PC-3 (cell line): ENCODE measurements at regions not wholly inside any gene's neighbourhood (a gene's known extent, or its start where the extent isn't known, plus 50 kb on each side); places are given as distances from the start of the nearest gene placed in this dataset.
"Not testable (repeated sequence)": the region's sequence is repeated elsewhere in the genome, so short reads cannot be mapped to it uniquely, and the experiment has no call there.

Source experiments
- ATAC-seq: fragments of 200-7000 bp; cut with Tn5 transposase; 2 replicates; pipeline ENCODE4 v1.9.1; 2020; ENCODE audit warnings: mild to moderate bottlenecking, moderate library complexity
- BruUV-seq: library from RNA; stranded (reverse); fragments of 400-500 nt; replicated peaks from 2 replicates; lab custom pipeline; 2021; lab: Mats Ljungman, UMichigan
- CTCF ChIA-PET: fragments of 300-600 bp; sonication (Branson Sonifier 250); formaldehyde crosslinking; loops from one replicate; lab custom pipeline; 2022; ENCODE audit warnings: antibody characterized with exemption; lab: Charles Lee
- POLR2A ChIA-PET: fragments of 300-600 bp; sonication (Branson Sonifier 250); formaldehyde crosslinking; loops from one replicate; lab custom pipeline; 2022; ENCODE audit warnings: antibody characterized with exemption; ENCODE audit not compliant: unreplicated experiment; lab: Charles Lee
- DNase-seq: peaks from one replicate; pipeline ENCODE4 v3.0.0-alpha.2; 2015
- H2AFZ ChIP-seq: fragments of 300-600 bp; sonication (generic); 2 replicates; pipeline ENCODE4 v1.6.0; 2016; ENCODE audit warnings: antibody characterized with exemption, low read length
- H3F3A ChIP-seq: fragments of 300-600 bp; sonication (generic); one replicate; pipeline ENCODE4 v1.6.0; 2017; ENCODE audit warnings: antibody characterized with exemption, low read length, control low read depth, mild to moderate bottlenecking; ENCODE audit not compliant: unreplicated experiment
- H3K27ac ChIP-seq: fragments of 300-600 bp; sonication (generic); 2 replicates; pipeline ENCODE4 v1.5.1; 2016; ENCODE audit warnings: mild to moderate bottlenecking, low read length
- H3K27me3 ChIP-seq: fragments of 300-600 bp; sonication (generic); 2 replicates; pipeline ENCODE4 v1.6.1; 2016; ENCODE audit warnings: low read length, mixed read lengths
- H3K36me3 ChIP-seq: fragments of 300-600 bp; sonication (generic); 2 replicates; pipeline ENCODE4 v1.6.1; 2016; ENCODE audit warnings: low read depth, mixed run types, low read length, mixed read lengths
- H3K4me1 ChIP-seq: fragments of 300-600 bp; sonication (generic); 2 replicates; pipeline ENCODE4 v1.5.1; 2016; ENCODE audit warnings: low read length; ENCODE audit not compliant: insufficient read depth
- H3K4me2 ChIP-seq: fragments of 300-600 bp; sonication (generic); 2 replicates; pipeline ENCODE4 v1.6.0; 2016; ENCODE audit warnings: low read length
- H3K4me3 ChIP-seq: fragments of 300-600 bp; sonication (generic); 2 replicates; pipeline ENCODE4 v1.5.1; 2016; ENCODE audit warnings: mild to moderate bottlenecking, low read length, mixed read lengths
- H3K79me2 ChIP-seq: fragments of 300-600 bp; sonication (generic); 2 replicates; pipeline ENCODE4 v1.6.1; 2017; ENCODE audit warnings: low read length, mixed read lengths
- H3K9ac ChIP-seq: fragments of 300-600 bp; sonication (generic); 2 replicates; pipeline ENCODE4 v1.6.0; 2016; ENCODE audit warnings: mild to moderate bottlenecking, low read length
- H3K9me2 ChIP-seq: fragments of 300-600 bp; sonication (generic); replicated peaks from 2 replicates; pipeline ENCODE4 v1.6.1; 2016; ENCODE audit warnings: mixed run types, low read length, mixed read lengths
- H3K9me3 ChIP-seq: fragments of 300-600 bp; sonication (generic); 2 replicates; pipeline ENCODE4 v1.6.1; 2016; ENCODE audit warnings: low read length, mixed read lengths
- H4K20me1 ChIP-seq: fragments of 300-600 bp; sonication (generic); 2 replicates; pipeline ENCODE4 v1.6.1; 2016; ENCODE audit warnings: low read length, mixed read lengths
- EZH2 ChIP-seq: fragments of 300-600 bp; sonication (generic); IDR thresholded peaks from one replicate; pipeline ENCODE4 v1.6.1; 2017; ENCODE audit warnings: antibody characterized with exemption, mild to moderate bottlenecking, low read length; ENCODE audit not compliant: unreplicated experiment
- EZH2phosphoT487 ChIP-seq: fragments of 300-600 bp; sonication (generic); IDR thresholded peaks from 2 replicates; pipeline ENCODE4 v1.6.1; 2018; ENCODE audit warnings: mild to moderate bottlenecking, antibody characterized with exemption, low read length, borderline replicate concordance
- intact Hi-C: fragments of 100-400 bp; cut with micrococcal nuclease; formaldehyde crosslinking; loops from 2 replicates; pipeline ENCODE4 v1.9.0; 2023
- TF ChIP-seq, protein P1 (sequence below): fragments of 300-600 bp; sonication (generic); conservative IDR thresholded peaks from 2 replicates; pipeline ENCODE4 v1.5.1; 2017; ENCODE audit warnings: antibody characterized with exemption, low read depth, mild to moderate bottlenecking, low read length

DNA sequence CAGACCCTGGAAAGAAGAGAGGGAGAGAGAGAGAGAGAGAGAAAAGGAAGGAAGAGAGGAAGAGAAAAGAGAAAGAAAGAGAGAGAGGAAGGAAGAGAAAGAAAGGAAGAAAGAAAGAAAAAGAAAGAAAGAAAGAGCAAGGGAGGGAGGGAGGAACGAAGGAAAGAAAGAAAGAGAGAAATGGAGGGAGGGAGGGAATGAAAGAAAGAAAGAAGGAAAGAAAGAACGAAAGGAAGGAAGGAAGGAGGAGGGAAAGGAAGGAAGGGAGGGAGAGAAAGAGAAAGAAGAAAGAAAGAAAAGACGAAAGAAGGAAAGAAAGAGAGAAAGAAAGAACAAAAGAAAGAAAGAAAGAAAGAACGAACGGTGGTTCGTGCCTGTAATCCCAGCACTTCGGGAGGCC lies 133.4 kb downstream of the HNRNPD start:
- TF ChIP-seq EZH2 (no peak), EZH2phosphoT487 (no peak)
- TF ChIP-seq, protein P1, sequence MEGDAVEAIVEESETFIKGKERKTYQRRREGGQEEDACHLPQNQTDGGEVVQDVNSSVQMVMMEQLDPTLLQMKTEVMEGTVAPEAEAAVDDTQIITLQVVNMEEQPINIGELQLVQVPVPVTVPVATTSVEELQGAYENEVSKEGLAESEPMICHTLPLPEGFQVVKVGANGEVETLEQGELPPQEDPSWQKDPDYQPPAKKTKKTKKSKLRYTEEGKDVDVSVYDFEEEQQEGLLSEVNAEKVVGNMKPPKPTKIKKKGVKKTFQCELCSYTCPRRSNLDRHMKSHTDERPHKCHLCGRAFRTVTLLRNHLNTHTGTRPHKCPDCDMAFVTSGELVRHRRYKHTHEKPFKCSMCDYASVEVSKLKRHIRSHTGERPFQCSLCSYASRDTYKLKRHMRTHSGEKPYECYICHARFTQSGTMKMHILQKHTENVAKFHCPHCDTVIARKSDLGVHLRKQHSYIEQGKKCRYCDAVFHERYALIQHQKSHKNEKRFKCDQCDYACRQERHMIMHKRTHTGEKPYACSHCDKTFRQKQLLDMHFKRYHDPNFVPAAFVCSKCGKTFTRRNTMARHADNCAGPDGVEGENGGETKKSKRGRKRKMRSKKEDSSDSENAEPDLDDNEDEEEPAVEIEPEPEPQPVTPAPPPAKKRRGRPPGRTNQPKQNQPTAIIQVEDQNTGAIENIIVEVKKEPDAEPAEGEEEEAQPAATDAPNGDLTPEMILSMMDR, result no peak
- ChIA-PET POLR2A (no interaction called here), CTCF (no interaction called here)
- peaks cover 23% of the 10 kb centered on the region for H3K27me3 ChIP-seq
- H2AFZ ChIP-seq, result no peak overlapping the region
- H3F3A ChIP-seq, result no peaks in the 10 kb centered on the region
- H3K9ac ChIP-seq, result no peak overlapping the region
- H3K27ac ChIP-seq, result no peak overlapping the region
- no peaks in the 10 kb centered on the region for H4K20me1 ChIP-seq
- no peaks in the 10 kb centered on the region for H3K36me3 ChIP-seq
- no peaks in the 10 kb centered on the region for H3K9me2 ChIP-seq
- intact Hi-C loops, result no loop called here
- no peak overlapping the region for H3K4me2 ChIP-seq
- no peak for ATAC-seq
- no peak for DNase-seq
- no TSS peak for BruUV-seq
- no peaks in the 10 kb centered on the region for H3K79me2 ChIP-seq
- no peaks in the 10 kb centered on the region for H3K9me3 ChIP-seq
- H3K4me3 ChIP-seq, result no peak overlapping the region
- no peaks in the 10 kb centered on the region for H3K4me1 ChIP-seq

DNA sequence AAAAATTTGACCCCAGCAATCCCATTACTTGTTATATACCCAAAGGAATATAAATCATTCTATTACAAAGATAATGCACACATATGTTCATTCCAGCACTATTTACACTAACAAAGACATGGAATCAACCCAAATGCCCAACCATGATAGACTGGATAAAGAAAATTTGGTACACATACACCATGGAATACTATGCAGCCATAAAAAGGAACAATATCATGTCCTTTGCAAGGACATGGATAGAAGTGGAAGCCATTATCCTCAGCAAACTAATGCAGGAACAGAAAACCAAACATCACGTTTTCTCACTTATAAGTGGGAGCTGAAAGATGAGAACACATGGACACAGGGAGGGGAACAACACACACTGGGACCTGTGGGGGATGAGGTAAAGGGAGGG lies 136.6 kb downstream of the HNRNPD start:
- H3K4me3 ChIP-seq, DNase-seq, H3K9ac ChIP-seq, H3F3A ChIP-seq, H3K36me3 ChIP-seq, H3K79me2 ChIP-seq, H3K27ac ChIP-seq, H3K4me2 ChIP-seq, BruUV-seq, CTCF ChIA-PET, POLR2A ChIA-PET, intact Hi-C loops, ATAC-seq, H4K20me1 ChIP-seq, H3K4me1 ChIP-seq, H3K9me3 ChIP-seq, H3K9me2 ChIP-seq, H2AFZ ChIP-seq: not testable (repeated sequence)
- H3K27me3 ChIP-seq, result peaks cover 19% of the 10 kb centered on the region

DNA sequence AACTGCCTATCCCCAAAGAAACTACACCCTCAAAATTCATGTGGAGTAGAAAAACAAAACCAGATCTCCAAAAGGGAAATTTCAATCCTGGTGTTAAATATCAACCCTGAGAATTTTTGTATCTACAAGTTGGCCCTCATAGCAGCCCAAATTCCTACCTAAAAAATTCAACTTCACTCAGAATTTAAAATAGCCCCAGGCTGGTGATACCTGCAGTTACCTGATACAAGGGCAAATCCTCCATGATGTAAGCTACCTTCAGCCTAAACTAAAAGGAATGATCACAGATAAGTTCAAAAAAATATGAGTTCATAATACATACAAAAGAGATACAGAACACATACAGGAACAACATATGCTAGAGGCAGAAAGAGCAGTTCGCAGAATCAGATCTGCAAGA lies 138.4 kb downstream of the HNRNPD start:
- Histone ChIP-seq H4K20me1 (no peaks in the 10 kb centered on the region), H3K9ac (no peak overlapping the region), H3K4me3 (no peak overlapping the region), H3K79me2 (no peaks in the 10 kb centered on the region), H3K27ac (no peak overlapping the region), H3K27me3 (0 out of 2 replicates have a peak, but pooled peaks cover 5% of the 10 kb centered on the region), H3K4me1 (peaks cover 4% of the 10 kb centered on the region; the same call in 1 of the 2 replicates), H3K9me2 (no peaks in the 10 kb centered on the region), H3K36me3 (no peaks in the 10 kb centered on the region), H3F3A (no peaks in the 10 kb centered on the region), H3K4me2 (no peak overlapping the region), H2AFZ (no peak overlapping the region), H3K9me3 (no peaks in the 10 kb centered on the region)
- CTCF ChIA-PET, result no interaction called here
- no TSS peak for BruUV-seq
- ATAC-seq (no peak), DNase-seq (no peak)
- no peak for TF ChIP-seq EZH2phosphoT487
- TF ChIP-seq, protein P1, result no peak
- TF ChIP-seq EZH2, result no peak
- intact Hi-C loops, result no loop called here
- POLR2A ChIA-PET, result no interaction called here
